Astrocyte of the spinal cord (primary cell): ENCODE measurements at regions not wholly inside any gene's neighbourhood (a gene's known extent, or its start where the extent isn't known, plus 50 kb on each side); places are given as distances from the start of the nearest gene placed in this dataset.

Experiments used
- DNase-seq: peaks from one replicate; pipeline ENCODE4 v3.0.0; 2011; ENCODE audit warnings: low read depth, low spot score
- H3K4me3 ChIP-seq: 2 replicates; pipeline ENCODE4 v1.5.1; 2011; ENCODE audit warnings: low read depth, mild to moderate bottlenecking, low read length, moderate library complexity
- CTCF ChIP-seq: IDR thresholded peaks from 2 replicates; pipeline ENCODE4 v1.5.1; 2012; ENCODE audit warnings: low read depth, mild to moderate bottlenecking, low read length, inconsistent platforms
- in situ Hi-C: cut with HindIII; loops from 2 replicates; pipeline ENCODE4 v1.10.0; 2017; ENCODE audit warnings: low sequenced_read_pairs

- DNase-seq, result no peak
- no peak for TF ChIP-seq CTCF
- H3K4me3 ChIP-seq, result no peak overlapping the region
- in situ Hi-C loops, result no loop called here
Observed at GRCh38 chr1:5647234-5647633, 345.0 kb downstream of the NPHP4 start.

GRCh38 chr1:5646486-5647149 is 345.6 kb downstream of the NPHP4 start:
- in situ Hi-C loops, result no loop called here
- DNase-seq, result no peak
- TF ChIP-seq CTCF, result no peak
- no peak overlapping the region for H3K4me3 ChIP-seq

GRCh38 chr1:5645929-5646328 is 346.3 kb downstream of the NPHP4 start:
- in situ Hi-C loops, result no loop called here
- no peak for TF ChIP-seq CTCF
- DNase-seq, result no peak
- H3K4me3 ChIP-seq, result no peak overlapping the region

GRCh38 chr1:5645135-5645399 is 347.2 kb downstream of the NPHP4 start:
- DNase-seq, result no peak
- in situ Hi-C loops, result no loop called here
- TF ChIP-seq CTCF, result no peak
- H3K4me3 ChIP-seq, result no peak overlapping the region

- in situ Hi-C loops, result no loop called here
- no peak for DNase-seq
- H3K4me3 ChIP-seq, result no peak overlapping the region
- no peak for TF ChIP-seq CTCF
Observed at GRCh38 chr1:5644281-5645134, 347.7 kb downstream of the NPHP4 start.

GRCh38 chr1:5643360-5644107 is 348.7 kb downstream of the NPHP4 start:
- H3K4me3 ChIP-seq, result no peak overlapping the region
- in situ Hi-C loops, result no loop called here
- DNase-seq, result no peak
- no peak for TF ChIP-seq CTCF
